WTC11 (cell line): ENCODE measurements at regions not wholly inside any gene's neighbourhood (a gene's known extent, or its start where the extent isn't known, plus 50 kb on each side); places are given as distances from the start of the nearest gene placed in this dataset.

ENCODE experiments used
- ATAC-seq: fragments of 200-7000 bp; cut with Tn5 transposase; 2 replicates; pipeline ENCODE4 v1.10.0; 2021; ENCODE audit warnings: mild to moderate bottlenecking, moderate library complexity
- CTCF ChIA-PET: fragments of 300-600 bp; sonication (Branson Sonifier 250); formaldehyde crosslinking; loops from one replicate; lab custom pipeline; 2021; ENCODE audit warnings: antibody characterized with exemption; lab: Charles Lee
- POLR2A ChIA-PET: fragments of 350-600 bp; sonication (Branson Sonifier 250); formaldehyde crosslinking; loops from one replicate; lab custom pipeline; 2021; ENCODE audit warnings: antibody characterized with exemption; lab: Charles Lee
- DNase-seq: peaks from one replicate; pipeline ENCODE4 v3.0.0; 2021; ENCODE audit warnings: low spot score
- H3K27ac Mint-ChIP-seq: 2 replicates; pipeline ENCODE4 v1.8.0; 2021; ENCODE audit warnings: mixed read lengths
- H3K27me3 Mint-ChIP-seq: 2 replicates; pipeline ENCODE4 v1.8.0; 2021; ENCODE audit warnings: low read depth, mild to moderate bottlenecking, moderate library complexity, mixed read lengths
- H3K36me3 Mint-ChIP-seq: 2 replicates; pipeline ENCODE4 v1.8.0; 2021; ENCODE audit warnings: mixed read lengths
- H3K4me1 Mint-ChIP-seq: 2 replicates; pipeline ENCODE4 v1.8.0; 2022; ENCODE audit warnings: mixed read lengths
- H3K4me3 Mint-ChIP-seq: 2 replicates; pipeline ENCODE4 v1.8.0; 2021; ENCODE audit warnings: mild to moderate bottlenecking, moderate library complexity, mixed read lengths
- H3K9me3 Mint-ChIP-seq: 2 replicates; pipeline ENCODE4 v1.8.0; 2021; ENCODE audit warnings: mixed read lengths
- FOXJ3 ChIP-seq: sonication (generic); formaldehyde crosslinking; IDR thresholded peaks from 2 replicates; pipeline ENCODE4 v1.9.0; 2021; ENCODE audit warnings: missing genetic modification reagents, mild to moderate bottlenecking, borderline replicate concordance
- MXD4 ChIP-seq: fragments of 250-450 bp; sonication (Bioruptor Pico); IDR thresholded peaks from 2 replicates; pipeline ENCODE4 v1.8.0; 2021; ENCODE audit warnings: mild to moderate bottlenecking, moderate library complexity, borderline replicate concordance
- NFE2L1 ChIP-seq: sonication (generic); formaldehyde crosslinking; IDR thresholded peaks from 2 replicates; pipeline ENCODE4 v1.8.1; 2023; ENCODE audit warnings: missing genetic modification reagents
- RELA ChIP-seq: sonication (generic); formaldehyde crosslinking; IDR thresholded peaks from 2 replicates; pipeline ENCODE4 v1.8.1; 2022; ENCODE audit warnings: missing genetic modification reagents, mild to moderate bottlenecking, borderline replicate concordance
- RORB ChIP-seq: fragments of 250-450 bp; sonication (Bioruptor Pico); IDR thresholded peaks from 2 replicates; pipeline ENCODE4 v1.9.0; 2021; ENCODE audit warnings: mild to moderate bottlenecking
- ZNF219 ChIP-seq: sonication (generic); formaldehyde crosslinking; IDR thresholded peaks from 2 replicates; pipeline ENCODE4 v1.8.0; 2023; ENCODE audit warnings: missing genetic modification reagents, mild to moderate bottlenecking, borderline replicate concordance
- ZNF423 ChIP-seq: fragments of 250-450 bp; sonication (Bioruptor Pico); IDR thresholded peaks from 2 replicates; pipeline ENCODE4 v2.1.2; 2022; ENCODE audit warnings: mild to moderate bottlenecking, moderate library complexity
- TF ChIP-seq, protein P1 (sequence below): fragments of 250-450 bp; sonication (Bioruptor Pico); IDR thresholded peaks from 2 replicates; pipeline ENCODE4 v1.8.0; 2021; ENCODE audit warnings: mild to moderate bottlenecking
- TF ChIP-seq, protein P2 (sequence below): sonication (generic); formaldehyde crosslinking; IDR thresholded peaks from 2 replicates; pipeline ENCODE4 v1.8.1; 2023; ENCODE audit warnings: mild to moderate bottlenecking, missing genetic modification reagents, moderate library complexity
- TF ChIP-seq, protein P3 (sequence below): fragments of 250-450 bp; sonication (Bioruptor Pico); IDR thresholded peaks from 2 replicates; pipeline ENCODE4 v2.1.2; 2022; ENCODE audit warnings: mild to moderate bottlenecking, moderate library complexity
- TF ChIP-seq, protein P4 (sequence below): sonication (generic); formaldehyde crosslinking; IDR thresholded peaks from 2 replicates; pipeline ENCODE4 v1.8.0; 2023; ENCODE audit warnings: missing genetic modification reagents, mild to moderate bottlenecking, borderline replicate concordance
- TF ChIP-seq, protein P5 (sequence below): sonication (generic); formaldehyde crosslinking; IDR thresholded peaks from 2 replicates; pipeline ENCODE4 v1.8.1; 2023; ENCODE audit warnings: mild to moderate bottlenecking, missing genetic modification reagents

DNA sequence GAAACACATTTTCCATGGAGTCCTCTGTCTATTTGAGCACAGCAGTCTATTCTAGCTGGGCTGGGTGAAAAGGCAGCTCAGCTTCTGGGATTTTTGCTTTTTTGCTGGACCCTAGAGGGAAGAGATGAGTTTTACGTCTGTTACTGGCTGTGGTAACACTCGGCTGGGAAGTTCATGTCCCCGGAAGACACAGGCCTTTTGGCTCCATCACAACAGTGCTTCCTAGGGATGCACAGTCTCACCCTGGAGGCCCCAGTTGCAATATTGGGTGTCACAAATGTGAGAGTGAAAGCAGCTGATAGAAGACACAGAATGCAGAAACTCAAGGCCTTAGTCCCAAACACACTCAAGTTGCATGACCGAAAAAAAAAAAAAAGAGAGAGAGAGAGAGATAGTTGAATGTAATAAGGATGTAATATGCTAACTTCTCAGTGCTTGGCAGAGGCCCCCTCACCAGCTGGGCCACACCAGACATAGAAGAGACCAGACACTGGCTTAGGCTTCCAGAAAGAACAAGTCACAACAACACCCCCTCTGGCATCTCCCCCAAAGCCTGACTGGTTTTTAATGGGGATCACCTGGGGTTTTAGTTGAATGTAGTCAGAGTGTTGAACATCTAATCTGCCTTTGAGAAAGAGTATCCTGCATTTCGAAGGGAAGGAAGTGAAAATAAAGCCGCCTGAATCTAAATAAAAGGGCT is 545.4 kb upstream of the FZD8 start:
- no peak for DNase-seq
- POLR2A ChIA-PET = interaction anchor here (0.7 kb wide), 1 partner anchor 235 kb away, joined by 3 read pairs; no protein-coding TSS in a partner anchor
- Mint-ChIP-seq H3K9me3 (peaks cover 26% of the 10 kb centered on the region), H3K36me3 (peaks cover 21% of the 10 kb centered on the region), H3K27me3 (peaks cover 19% of the 10 kb centered on the region), H3K4me3 (peak overlapping the region; percentile 35; the same call in 1 of the 2 replicates), H3K4me1 (peaks cover 42% of the 10 kb centered on the region), H3K27ac (peak overlapping the region; percentile 71)
- CTCF ChIA-PET = interaction anchor here (1.5 kb wide), 1 partner anchor 550 kb away, joined by 3 read pairs; no protein-coding TSS in a partner anchor
- peak; percentile 9; the same call in 1 of the 2 replicates for ATAC-seq
- TF ChIP-seq FOXJ3 (no peak), NFE2L1 (no peak), ZNF219 (CRISPR knock-in tag) (no peak), MXD4 (CRISPR knock-in tag) (no peak), RORB (CRISPR knock-in tag) (no peak)
- TF ChIP-seq, protein P1, sequence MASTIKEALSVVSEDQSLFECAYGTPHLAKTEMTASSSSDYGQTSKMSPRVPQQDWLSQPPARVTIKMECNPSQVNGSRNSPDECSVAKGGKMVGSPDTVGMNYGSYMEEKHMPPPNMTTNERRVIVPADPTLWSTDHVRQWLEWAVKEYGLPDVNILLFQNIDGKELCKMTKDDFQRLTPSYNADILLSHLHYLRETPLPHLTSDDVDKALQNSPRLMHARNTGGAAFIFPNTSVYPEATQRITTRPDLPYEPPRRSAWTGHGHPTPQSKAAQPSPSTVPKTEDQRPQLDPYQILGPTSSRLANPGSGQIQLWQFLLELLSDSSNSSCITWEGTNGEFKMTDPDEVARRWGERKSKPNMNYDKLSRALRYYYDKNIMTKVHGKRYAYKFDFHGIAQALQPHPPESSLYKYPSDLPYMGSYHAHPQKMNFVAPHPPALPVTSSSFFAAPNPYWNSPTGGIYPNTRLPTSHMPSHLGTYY (CRISPR knock-in tag) = no peak
- TF ChIP-seq, all 79 proteins: peak for 0

DNA sequence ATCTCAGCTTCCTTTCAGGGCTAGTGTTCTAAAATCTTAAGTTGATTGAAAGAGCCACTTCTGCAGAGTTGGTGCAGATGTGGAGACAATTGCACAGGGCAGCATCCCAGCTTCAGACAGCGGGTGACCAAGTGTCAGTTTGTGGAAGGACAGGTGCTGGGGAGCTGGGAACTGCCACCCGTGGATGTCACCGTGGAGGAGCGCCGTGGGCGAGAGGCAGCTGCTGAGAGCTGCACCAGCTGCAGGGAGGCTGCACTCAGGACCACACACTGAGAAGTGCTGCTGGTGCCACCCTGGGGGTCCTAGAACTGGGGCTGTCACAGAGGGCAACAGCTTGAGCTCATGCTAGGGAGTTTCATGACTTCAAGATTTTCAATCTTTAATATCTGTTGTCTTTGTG is 543.0 kb upstream of the FZD8 start:
- Mint-ChIP-seq H3K36me3 (peaks cover 3% of the 10 kb centered on the region; the same call in 1 of the 2 replicates), H3K9me3 (peaks cover 6% of the 10 kb centered on the region), H3K27ac (no peak overlapping the region), H3K4me3 (no peak overlapping the region)
- no peak for ATAC-seq
- POLR2A ChIA-PET = no interaction called here
- TF ChIP-seq RELA (CRISPR knock-in tag) (no peak), ZNF423 (CRISPR knock-in tag) (0 out of 2 replicates have a peak, but pooled peaks have one; percentile 44)
- TF ChIP-seq, protein P2, sequence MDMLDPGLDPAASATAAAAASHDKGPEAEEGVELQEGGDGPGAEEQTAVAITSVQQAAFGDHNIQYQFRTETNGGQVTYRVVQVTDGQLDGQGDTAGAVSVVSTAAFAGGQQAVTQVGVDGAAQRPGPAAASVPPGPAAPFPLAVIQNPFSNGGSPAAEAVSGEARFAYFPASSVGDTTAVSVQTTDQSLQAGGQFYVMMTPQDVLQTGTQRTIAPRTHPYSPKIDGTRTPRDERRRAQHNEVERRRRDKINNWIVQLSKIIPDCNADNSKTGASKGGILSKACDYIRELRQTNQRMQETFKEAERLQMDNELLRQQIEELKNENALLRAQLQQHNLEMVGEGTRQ (CRISPR knock-in tag) = no peak
- TF ChIP-seq, protein P3, sequence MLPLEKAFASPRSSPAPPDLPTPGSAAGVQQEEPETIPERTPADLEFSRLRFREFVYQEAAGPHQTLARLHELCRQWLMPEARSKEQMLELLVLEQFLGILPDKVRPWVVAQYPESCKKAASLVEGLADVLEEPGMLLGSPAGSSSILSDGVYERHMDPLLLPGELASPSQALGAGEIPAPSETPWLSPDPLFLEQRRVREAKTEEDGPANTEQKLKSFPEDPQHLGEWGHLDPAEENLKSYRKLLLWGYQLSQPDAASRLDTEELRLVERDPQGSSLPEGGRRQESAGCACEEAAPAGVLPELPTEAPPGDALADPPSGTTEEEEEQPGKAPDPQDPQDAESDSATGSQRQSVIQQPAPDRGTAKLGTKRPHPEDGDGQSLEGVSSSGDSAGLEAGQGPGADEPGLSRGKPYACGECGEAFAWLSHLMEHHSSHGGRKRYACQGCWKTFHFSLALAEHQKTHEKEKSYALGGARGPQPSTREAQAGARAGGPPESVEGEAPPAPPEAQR = no peak
- TF ChIP-seq, protein P4, sequence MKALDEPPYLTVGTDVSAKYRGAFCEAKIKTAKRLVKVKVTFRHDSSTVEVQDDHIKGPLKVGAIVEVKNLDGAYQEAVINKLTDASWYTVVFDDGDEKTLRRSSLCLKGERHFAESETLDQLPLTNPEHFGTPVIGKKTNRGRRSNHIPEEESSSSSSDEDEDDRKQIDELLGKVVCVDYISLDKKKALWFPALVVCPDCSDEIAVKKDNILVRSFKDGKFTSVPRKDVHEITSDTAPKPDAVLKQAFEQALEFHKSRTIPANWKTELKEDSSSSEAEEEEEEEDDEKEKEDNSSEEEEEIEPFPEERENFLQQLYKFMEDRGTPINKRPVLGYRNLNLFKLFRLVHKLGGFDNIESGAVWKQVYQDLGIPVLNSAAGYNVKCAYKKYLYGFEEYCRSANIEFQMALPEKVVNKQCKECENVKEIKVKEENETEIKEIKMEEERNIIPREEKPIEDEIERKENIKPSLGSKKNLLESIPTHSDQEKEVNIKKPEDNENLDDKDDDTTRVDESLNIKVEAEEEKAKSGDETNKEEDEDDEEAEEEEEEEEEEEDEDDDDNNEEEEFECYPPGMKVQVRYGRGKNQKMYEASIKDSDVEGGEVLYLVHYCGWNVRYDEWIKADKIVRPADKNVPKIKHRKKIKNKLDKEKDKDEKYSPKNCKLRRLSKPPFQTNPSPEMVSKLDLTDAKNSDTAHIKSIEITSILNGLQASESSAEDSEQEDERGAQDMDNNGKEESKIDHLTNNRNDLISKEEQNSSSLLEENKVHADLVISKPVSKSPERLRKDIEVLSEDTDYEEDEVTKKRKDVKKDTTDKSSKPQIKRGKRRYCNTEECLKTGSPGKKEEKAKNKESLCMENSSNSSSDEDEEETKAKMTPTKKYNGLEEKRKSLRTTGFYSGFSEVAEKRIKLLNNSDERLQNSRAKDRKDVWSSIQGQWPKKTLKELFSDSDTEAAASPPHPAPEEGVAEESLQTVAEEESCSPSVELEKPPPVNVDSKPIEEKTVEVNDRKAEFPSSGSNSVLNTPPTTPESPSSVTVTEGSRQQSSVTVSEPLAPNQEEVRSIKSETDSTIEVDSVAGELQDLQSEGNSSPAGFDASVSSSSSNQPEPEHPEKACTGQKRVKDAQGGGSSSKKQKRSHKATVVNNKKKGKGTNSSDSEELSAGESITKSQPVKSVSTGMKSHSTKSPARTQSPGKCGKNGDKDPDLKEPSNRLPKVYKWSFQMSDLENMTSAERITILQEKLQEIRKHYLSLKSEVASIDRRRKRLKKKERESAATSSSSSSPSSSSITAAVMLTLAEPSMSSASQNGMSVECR (CRISPR knock-in tag) = no peak
- TF ChIP-seq, protein P5, sequence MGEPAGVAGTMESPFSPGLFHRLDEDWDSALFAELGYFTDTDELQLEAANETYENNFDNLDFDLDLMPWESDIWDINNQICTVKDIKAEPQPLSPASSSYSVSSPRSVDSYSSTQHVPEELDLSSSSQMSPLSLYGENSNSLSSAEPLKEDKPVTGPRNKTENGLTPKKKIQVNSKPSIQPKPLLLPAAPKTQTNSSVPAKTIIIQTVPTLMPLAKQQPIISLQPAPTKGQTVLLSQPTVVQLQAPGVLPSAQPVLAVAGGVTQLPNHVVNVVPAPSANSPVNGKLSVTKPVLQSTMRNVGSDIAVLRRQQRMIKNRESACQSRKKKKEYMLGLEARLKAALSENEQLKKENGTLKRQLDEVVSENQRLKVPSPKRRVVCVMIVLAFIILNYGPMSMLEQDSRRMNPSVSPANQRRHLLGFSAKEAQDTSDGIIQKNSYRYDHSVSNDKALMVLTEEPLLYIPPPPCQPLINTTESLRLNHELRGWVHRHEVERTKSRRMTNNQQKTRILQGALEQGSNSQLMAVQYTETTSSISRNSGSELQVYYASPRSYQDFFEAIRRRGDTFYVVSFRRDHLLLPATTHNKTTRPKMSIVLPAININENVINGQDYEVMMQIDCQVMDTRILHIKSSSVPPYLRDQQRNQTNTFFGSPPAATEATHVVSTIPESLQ (CRISPR knock-in tag) = no peak
- TF ChIP-seq, all 79 proteins: peak for 1
- Mint-ChIP-seq H3K27me3 (peaks cover 19% of the 10 kb centered on the region), H3K4me1 (peaks cover 44% of the 10 kb centered on the region)
- no peak for DNase-seq
- CTCF ChIA-PET = no interaction called here
